Suprapubic skin (tissue), 3 donors: ENCODE measurements at regions not wholly inside any gene's neighbourhood (a gene's known extent, or its start where the extent isn't known, plus 50 kb on each side); places are given as distances from the start of the nearest gene placed in this dataset.
"Not testable (repeated sequence)": the region's sequence is repeated elsewhere in the genome, so short reads cannot be mapped to it uniquely, and the experiment has no call there.

ENCODE experiments used
- CTCF ChIP-seq, 2 donors: fragments of 200-600 bp in 1 of 2; fragments of 450-650 bp in 1 of 2; sonication (generic) in 1 of 2; IDR thresholded peaks; one replicate each; pipeline ENCODE4 v1.5.1; 2016 to 2019; ENCODE audit warnings: antibody characterized with exemption in 2 of 2, mild to moderate bottlenecking in 1 of 2, moderate library complexity in 1 of 2
- POLR2A ChIP-seq, 2 donors: fragments of 450-650 bp; IDR thresholded peaks; one replicate each; pipeline ENCODE4 v1.6.1; 2017; ENCODE audit warnings: antibody characterized with exemption in 2 of 2, mild to moderate bottlenecking in 2 of 2, moderate library complexity in 2 of 2

- TF ChIP-seq CTCF, POLR2A (IDR thresholded peaks at IDR 0.05): not testable (repeated sequence)
Observed at GRCh38 chr9:40975351-40975750, 153.1 kb downstream of the FOXD4L6 start.
